ENCODE measurements at regions not wholly inside any gene's neighbourhood (a gene's known extent, or its start where the extent isn't known, plus 50 kb on each side); places are given as distances from the start of the nearest gene placed in this dataset.
A peak's percentile ranks its signal among the peaks of the same experiment; 100 is the strongest.
"Not testable (repeated sequence)": the region's sequence is repeated elsewhere in the genome, so short reads cannot be mapped to it uniquely, and the experiment has no call there.

- no peak for DNase-seq
These were observed 128.4 kb upstream of the SOD1 start for GRCh38 chr21:31530897-31531705.

- DNase-seq: no peak
These were observed 129.1 kb upstream of the SOD1 start for GRCh38 chr21:31530364-31530763.

- DNase-seq: no peak
These were observed 130.1 kb upstream of the SOD1 start for GRCh38 chr21:31529406-31529805.

GRCh38 chr21:31526040-31526439 is 133.5 kb upstream of the SOD1 start:
- no peak for DNase-seq

- DNase-seq: no peak
These were observed 135.4 kb upstream of the SOD1 start for GRCh38 chr21:31524140-31524539.

GRCh38 chr21:31521515-31521914 is 138.0 kb upstream of the SOD1 start:
- no peak for DNase-seq

GRCh38 chr21:31520561-31521098 is 138.9 kb upstream of the SOD1 start:
- no peak for DNase-seq

- DNase-seq: no peak
These were observed 140.9 kb upstream of the SOD1 start for GRCh38 chr21:31518580-31518979.

GRCh38 chr21:31517664-31518414 is 141.7 kb upstream of the SOD1 start:
- DNase-seq: peak; percentile 27

GRCh38 chr21:31515253-31515652 is 144.2 kb upstream of the SOD1 start:
- DNase-seq: no peak

GRCh38 chr21:31514598-31514997 is 144.9 kb upstream of the SOD1 start:
- peak; percentile 13 for DNase-seq

GRCh38 chr21:31513541-31513940 is 146.0 kb upstream of the SOD1 start:
- DNase-seq: not testable (repeated sequence)

GRCh38 chr21:31511999-31512398 is 147.5 kb upstream of the SOD1 start:
- DNase-seq: not testable (repeated sequence)

GRCh38 chr21:31511258-31511657 is 148.2 kb upstream of the SOD1 start:
- DNase-seq: no peak

- peak; percentile 82 for DNase-seq
These were observed 150.1 kb upstream of the SOD1 start for GRCh38 chr21:31509194-31510017.

GRCh38 chr21:31505975-31506374 is 153.5 kb upstream of the SOD1 start:
- no peak for DNase-seq

- DNase-seq: no peak
These were observed 155.6 kb upstream of the SOD1 start for GRCh38 chr21:31503939-31504338.

GRCh38 chr21:31503467-31503866 is 156.0 kb upstream of the SOD1 start:
- DNase-seq: no peak

GRCh38 chr21:31502537-31503143 is 156.9 kb upstream of the SOD1 start:
- no peak for DNase-seq

- DNase-seq: no peak
These were observed 157.6 kb upstream of the SOD1 start for GRCh38 chr21:31501926-31502325.

GRCh38 chr21:31500982-31501381 is 156.9 kb upstream of the TIAM1 start:
- DNase-seq: no peak

- no peak for DNase-seq
These were observed 156.0 kb upstream of the TIAM1 start for GRCh38 chr21:31500071-31500470.

GRCh38 chr21:31498985-31499384 is 154.9 kb upstream of the TIAM1 start:
- no peak for DNase-seq

Measured in hematopoietic multipotent progenitor cell treated with erythropoietin and hydrocortisone succinate and interleukin-3 and kit ligand, for 4 days (in vitro differentiated cells).